Nephron progenitor cell (in vitro differentiated cells): ENCODE measurements at regions not wholly inside any gene's neighbourhood (a gene's known extent, or its start where the extent isn't known, plus 50 kb on each side); places are given as distances from the start of the nearest gene placed in this dataset.

ENCODE experiments used
- DNase-seq: peaks from one replicate; pipeline ENCODE4 v3.0.0; 2021
- H3K27ac Mint-ChIP-seq: 2 replicates; pipeline ENCODE4 v1.8.0; 2021; ENCODE audit warnings: mild to moderate bottlenecking, moderate library complexity, mixed read lengths
- H3K27me3 Mint-ChIP-seq: 2 replicates; pipeline ENCODE4 v1.8.0; 2021; ENCODE audit warnings: mild to moderate bottlenecking, low read depth, mixed read lengths; ENCODE audit not compliant: poor library complexity
- H3K36me3 Mint-ChIP-seq: 2 replicates; pipeline ENCODE4 v1.8.0; 2021; ENCODE audit warnings: low read depth, mixed read lengths
- H3K4me1 Mint-ChIP-seq: 2 replicates; pipeline ENCODE4 v1.8.0; 2021; ENCODE audit warnings: mixed read lengths
- H3K4me3 Mint-ChIP-seq: 2 replicates; pipeline ENCODE4 v1.8.0; 2021; ENCODE audit warnings: mild to moderate bottlenecking, moderate library complexity, mixed read lengths
- H3K9me3 Mint-ChIP-seq: 2 replicates; pipeline ENCODE4 v1.8.0; 2021; ENCODE audit warnings: mild to moderate bottlenecking, moderate library complexity, mixed read lengths
- CTCF ChIP-seq: fragments of 200-600 bp; sonication (generic); IDR thresholded peaks from 2 replicates; pipeline ENCODE4 v1.5.0; 2021; ENCODE audit warnings: antibody characterized with exemption

- no peak for DNase-seq
- no peaks in the 10 kb centered on the region for H3K9me3 Mint-ChIP-seq
- no peak for TF ChIP-seq CTCF
- H3K36me3 Mint-ChIP-seq: no peaks in the 10 kb centered on the region
- no peak overlapping the region for H3K27ac Mint-ChIP-seq
- H3K27me3 Mint-ChIP-seq: no peaks in the 10 kb centered on the region
- no peak overlapping the region for H3K4me3 Mint-ChIP-seq
- no peaks in the 10 kb centered on the region for H3K4me1 Mint-ChIP-seq
These were observed 1625.6 kb upstream of the C9orf72 start for GRCh38 chr9:29198861-29199260.

GRCh38 chr9:29199975-29200374, 1626.7 kb upstream of the C9orf72 start:
- DNase-seq: no peak
- no peak for TF ChIP-seq CTCF
- Mint-ChIP-seq H3K27ac (no peak overlapping the region), H3K4me1 (no peaks in the 10 kb centered on the region), H3K4me3 (no peak overlapping the region), H3K36me3 (no peaks in the 10 kb centered on the region), H3K9me3 (no peaks in the 10 kb centered on the region), H3K27me3 (no peaks in the 10 kb centered on the region)

GRCh38 chr9:29200650-29201049, 1627.4 kb upstream of the C9orf72 start:
- no peak for TF ChIP-seq CTCF
- no peaks in the 10 kb centered on the region for H3K9me3 Mint-ChIP-seq
- H3K36me3 Mint-ChIP-seq: no peaks in the 10 kb centered on the region
- no peak overlapping the region for H3K4me3 Mint-ChIP-seq
- no peaks in the 10 kb centered on the region for H3K4me1 Mint-ChIP-seq
- H3K27ac Mint-ChIP-seq: no peak overlapping the region
- no peaks in the 10 kb centered on the region for H3K27me3 Mint-ChIP-seq
- DNase-seq: no peak

GRCh38 chr9:29203244-29203930, 1630.1 kb upstream of the C9orf72 start:
- no peak for TF ChIP-seq CTCF
- Mint-ChIP-seq H3K36me3 (no peaks in the 10 kb centered on the region), H3K4me1 (no peaks in the 10 kb centered on the region), H3K4me3 (no peak overlapping the region), H3K27me3 (no peaks in the 10 kb centered on the region), H3K27ac (no peak overlapping the region), H3K9me3 (no peaks in the 10 kb centered on the region)
- DNase-seq: no peak

GRCh38 chr9:29208670-29209069, 1635.4 kb upstream of the C9orf72 start:
- H3K9me3 Mint-ChIP-seq: no peaks in the 10 kb centered on the region
- DNase-seq: no peak
- H3K4me1 Mint-ChIP-seq: peaks cover 15% of the 10 kb centered on the region
- peaks cover 42% of the 10 kb centered on the region for H3K27me3 Mint-ChIP-seq
- no peak overlapping the region for H3K27ac Mint-ChIP-seq
- H3K36me3 Mint-ChIP-seq: no peaks in the 10 kb centered on the region
- no peak for TF ChIP-seq CTCF
- H3K4me3 Mint-ChIP-seq: no peak overlapping the region

GRCh38 chr9:29209748-29210291, 1636.5 kb upstream of the C9orf72 start:
- H3K9me3 Mint-ChIP-seq: no peaks in the 10 kb centered on the region
- H3K4me3 Mint-ChIP-seq: no peak overlapping the region
- H3K36me3 Mint-ChIP-seq: no peaks in the 10 kb centered on the region
- no peak for DNase-seq
- H3K27me3 Mint-ChIP-seq: peaks cover 54% of the 10 kb centered on the region
- no peak overlapping the region for H3K27ac Mint-ChIP-seq
- peaks cover 19% of the 10 kb centered on the region for H3K4me1 Mint-ChIP-seq
- TF ChIP-seq CTCF: no peak
